ENCODE measurements at regions not wholly inside any gene's neighbourhood (a gene's known extent, or its start where the extent isn't known, plus 50 kb on each side); places are given as distances from the start of the nearest gene placed in this dataset.

DNA sequence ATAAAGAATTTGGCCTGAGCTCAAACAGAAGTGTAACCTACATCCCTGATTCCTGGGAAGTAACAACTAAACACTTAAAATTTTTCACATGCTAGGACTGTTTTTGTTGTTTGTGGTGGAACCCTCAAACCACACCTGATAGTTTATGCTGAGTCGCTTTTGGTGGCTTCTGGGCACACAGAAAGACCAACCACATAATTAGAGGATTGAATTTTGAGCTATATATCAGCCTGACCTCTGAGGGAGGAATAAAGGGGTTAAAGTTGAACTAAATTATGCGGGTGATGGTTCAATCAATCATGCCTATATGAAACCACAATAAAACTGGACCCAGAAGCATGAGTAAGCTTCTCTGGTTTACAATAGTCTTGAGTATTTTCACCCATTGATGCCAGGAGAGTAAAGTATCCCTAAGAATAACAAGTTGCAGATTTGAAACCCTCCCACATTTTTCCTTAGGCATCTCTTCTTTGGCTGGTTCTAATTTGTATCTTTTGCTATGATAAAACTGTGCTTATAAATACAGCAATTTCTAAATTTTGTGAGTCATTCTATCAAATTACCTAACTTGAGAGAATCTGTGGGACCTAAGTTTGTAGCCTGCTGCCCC, 1304.5 kb upstream of the GBE1 start:
- Histone ChIP-seq H3K36me3 (ENCODE audit: control insufficient read depth, low read length) (no peaks in the 10 kb centered on the region), H3K9me3 (ENCODE audit: control insufficient read depth, insufficient read depth, low read length) (peaks cover 5% of the 10 kb centered on the region; the same call in 1 of the 2 replicates), H3K4me3 (ENCODE audit: low read length) (no peak overlapping the region), H3K79me2 (ENCODE audit: control insufficient read depth, low read length) (no peaks in the 10 kb centered on the region), H3K27ac (ENCODE audit: low read depth, low read length) (no peak overlapping the region), H3K4me1 (ENCODE audit: control insufficient read depth, low read length) (no peaks in the 10 kb centered on the region), H3K4me2 (ENCODE audit: low read length) (no peak overlapping the region), H3F3A (ENCODE audit: control insufficient read depth, insufficient read depth) (no peaks in the 10 kb centered on the region), H3K9me2 (replicated peaks; ENCODE audit: control insufficient read depth, low read length) (no peaks in the 10 kb centered on the region), H3K27me3 (ENCODE audit: control insufficient read depth, low read length) (no peaks in the 10 kb centered on the region), H4K20me1 (ENCODE audit: control insufficient read depth, insufficient read depth, low read depth, low read length) (no peaks in the 10 kb centered on the region)
- TF ChIP-seq EZH2phosphoT487 (IDR thresholded peaks at IDR 0.05; ENCODE audit: borderline replicate concordance, low read length), result no peak
- TF ChIP-seq, protein P1, sequence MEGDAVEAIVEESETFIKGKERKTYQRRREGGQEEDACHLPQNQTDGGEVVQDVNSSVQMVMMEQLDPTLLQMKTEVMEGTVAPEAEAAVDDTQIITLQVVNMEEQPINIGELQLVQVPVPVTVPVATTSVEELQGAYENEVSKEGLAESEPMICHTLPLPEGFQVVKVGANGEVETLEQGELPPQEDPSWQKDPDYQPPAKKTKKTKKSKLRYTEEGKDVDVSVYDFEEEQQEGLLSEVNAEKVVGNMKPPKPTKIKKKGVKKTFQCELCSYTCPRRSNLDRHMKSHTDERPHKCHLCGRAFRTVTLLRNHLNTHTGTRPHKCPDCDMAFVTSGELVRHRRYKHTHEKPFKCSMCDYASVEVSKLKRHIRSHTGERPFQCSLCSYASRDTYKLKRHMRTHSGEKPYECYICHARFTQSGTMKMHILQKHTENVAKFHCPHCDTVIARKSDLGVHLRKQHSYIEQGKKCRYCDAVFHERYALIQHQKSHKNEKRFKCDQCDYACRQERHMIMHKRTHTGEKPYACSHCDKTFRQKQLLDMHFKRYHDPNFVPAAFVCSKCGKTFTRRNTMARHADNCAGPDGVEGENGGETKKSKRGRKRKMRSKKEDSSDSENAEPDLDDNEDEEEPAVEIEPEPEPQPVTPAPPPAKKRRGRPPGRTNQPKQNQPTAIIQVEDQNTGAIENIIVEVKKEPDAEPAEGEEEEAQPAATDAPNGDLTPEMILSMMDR (IDR thresholded peaks at IDR 0.05; ENCODE audit: low read depth, low read length, poor library complexity, severe bottlenecking), result no peak

DNA sequence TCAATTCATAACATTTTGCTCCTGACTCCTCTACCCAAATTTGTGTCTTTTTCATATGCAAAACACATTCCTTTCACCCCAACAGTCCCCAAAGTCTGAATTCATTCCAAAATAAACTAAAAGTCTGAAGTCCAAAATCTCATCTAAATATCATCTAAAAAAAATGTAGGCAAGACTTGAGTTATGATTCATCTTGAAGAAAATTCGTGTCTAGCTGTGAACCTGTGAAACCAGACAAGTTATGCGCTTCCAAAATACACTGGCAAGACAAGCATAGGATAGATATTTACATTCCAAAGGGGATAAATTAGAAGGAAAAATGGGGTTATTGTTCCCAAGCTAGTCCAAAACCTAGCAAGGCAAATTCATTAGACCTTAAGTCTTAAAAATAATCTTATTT, 1302.0 kb upstream of the GBE1 start:
- Histone ChIP-seq H3K4me3 (ENCODE audit: low read length) (no peak overlapping the region), H3K4me1 (ENCODE audit: control insufficient read depth, low read length) (no peaks in the 10 kb centered on the region), H3K27me3 (ENCODE audit: control insufficient read depth, low read length) (no peaks in the 10 kb centered on the region), H3K36me3 (ENCODE audit: control insufficient read depth, low read length) (no peaks in the 10 kb centered on the region), H3K9me3 (ENCODE audit: control insufficient read depth, insufficient read depth, low read length) (peaks cover 8% of the 10 kb centered on the region; the same call in 1 of the 2 replicates), H3K4me2 (ENCODE audit: low read length) (no peak overlapping the region), H3K27ac (ENCODE audit: low read depth, low read length) (no peak overlapping the region), H4K20me1 (ENCODE audit: control insufficient read depth, insufficient read depth, low read depth, low read length) (no peaks in the 10 kb centered on the region), H3K79me2 (ENCODE audit: control insufficient read depth, low read length) (no peaks in the 10 kb centered on the region), H3K9me2 (replicated peaks; ENCODE audit: control insufficient read depth, low read length) (no peaks in the 10 kb centered on the region), H3F3A (ENCODE audit: control insufficient read depth, insufficient read depth) (no peaks in the 10 kb centered on the region)
- TF ChIP-seq EZH2phosphoT487 (IDR thresholded peaks at IDR 0.05; ENCODE audit: borderline replicate concordance, low read length), result no peak
- TF ChIP-seq, protein P1 (IDR thresholded peaks at IDR 0.05; ENCODE audit: low read depth, low read length, poor library complexity, severe bottlenecking), result no peak

DNA sequence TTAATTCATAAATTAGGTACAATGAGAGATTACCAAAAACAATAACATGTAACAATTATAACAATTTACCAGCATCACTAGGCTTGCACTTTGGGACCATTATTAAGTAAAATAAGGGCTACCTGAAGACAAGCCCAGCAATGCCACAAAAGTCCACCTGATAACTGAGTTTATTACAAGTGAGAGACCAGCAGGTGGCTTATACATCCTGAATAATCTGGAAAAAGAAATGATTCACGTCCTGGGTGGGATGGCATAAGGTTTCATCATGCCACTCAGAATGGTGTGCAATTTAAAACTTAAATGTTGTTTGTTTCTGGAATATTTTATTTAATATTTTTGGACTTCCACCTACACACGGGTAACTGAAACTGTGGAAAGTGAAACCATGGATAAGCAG, 1287.1 kb upstream of the GBE1 start:
- H3K27ac ChIP-seq (ENCODE audit: low read depth, low read length), result no peak overlapping the region
- H3K9me2 ChIP-seq (replicated peaks; ENCODE audit: control insufficient read depth, low read length), result no peaks in the 10 kb centered on the region
- H3K4me1 ChIP-seq (ENCODE audit: control insufficient read depth, low read length), result no peaks in the 10 kb centered on the region
- H3K27me3 ChIP-seq (ENCODE audit: control insufficient read depth, low read length), result no peaks in the 10 kb centered on the region
- no peak overlapping the region for H3K4me3 ChIP-seq (ENCODE audit: low read length)
- H3F3A ChIP-seq (ENCODE audit: control insufficient read depth, insufficient read depth), result no peaks in the 10 kb centered on the region
- H3K4me2 ChIP-seq (ENCODE audit: low read length), result no peak overlapping the region
- no peaks in the 10 kb centered on the region for H4K20me1 ChIP-seq (ENCODE audit: control insufficient read depth, insufficient read depth, low read depth, low read length)
- H3K36me3 ChIP-seq (ENCODE audit: control insufficient read depth, low read length), result no peaks in the 10 kb centered on the region
- H3K9me3 ChIP-seq (ENCODE audit: control insufficient read depth, insufficient read depth, low read length), result no peaks in the 10 kb centered on the region
- TF ChIP-seq, protein P1 (IDR thresholded peaks at IDR 0.05; ENCODE audit: low read depth, low read length, poor library complexity, severe bottlenecking), result no peak
- TF ChIP-seq EZH2phosphoT487 (IDR thresholded peaks at IDR 0.05; ENCODE audit: borderline replicate concordance, low read length), result no peak
- H3K79me2 ChIP-seq (ENCODE audit: control insufficient read depth, low read length), result no peaks in the 10 kb centered on the region
